Spinal cord (tissue), 9 donors: ENCODE measurements at regions not wholly inside any gene's neighbourhood (a gene's known extent, or its start where the extent isn't known, plus 50 kb on each side); places are given as distances from the start of the nearest gene placed in this dataset.

Experiments used
- DNase-seq, 6 donors: peaks; one replicate each; pipeline versions ENCODE4 v3.0.0 to v3.0.0-alpha.2; 2013 to 2015; ENCODE audit warnings: low spot score in 6 of 6, low read depth in 4 of 6
- H3K27ac ChIP-seq: one replicate; pipeline ENCODE4 v1.5.1; 2013; ENCODE audit warnings: low read depth, low read length, control low read depth
- H3K27me3 ChIP-seq: one replicate; pipeline ENCODE4 v1.6.1; 2013; ENCODE audit warnings: low read length; ENCODE audit not compliant: control insufficient read depth, insufficient read depth
- H3K36me3 ChIP-seq: one replicate; pipeline ENCODE4 v1.6.1; 2013; ENCODE audit warnings: low read length; ENCODE audit not compliant: control insufficient read depth, insufficient read depth
- H3K4me1 ChIP-seq: one replicate; pipeline ENCODE4 v1.6.1; 2013; ENCODE audit warnings: low read length; ENCODE audit not compliant: control insufficient read depth, insufficient read depth
- H3K4me3 ChIP-seq: one replicate; pipeline ENCODE4 v1.5.1; 2013; ENCODE audit warnings: low read depth, low read length, control low read depth
- H3K9me3 ChIP-seq: one replicate; pipeline ENCODE4 v1.6.1; 2013; ENCODE audit warnings: low read length; ENCODE audit not compliant: control insufficient read depth, insufficient read depth
- WGBS: methylation state at CpG from one replicate; pipeline ENCODE4 v1.1.5; 2013; ENCODE audit warnings: missing lambda C conversion rate; ENCODE audit not compliant: insufficient coverage; 5-methylcytosine and 5-hydroxymethylcytosine counted together
- donor health status: healthy.

GRCh38 chr13:64272681-64273080 is 2857.0 kb upstream of the PCDH20 start:
- no peak overlapping the region for H3K27ac ChIP-seq
- H3K9me3 ChIP-seq, result no peaks in the 10 kb centered on the region
- no peaks in the 10 kb centered on the region for H3K4me1 ChIP-seq
- H3K36me3 ChIP-seq, result no peaks in the 10 kb centered on the region
- H3K27me3 ChIP-seq, result no peaks in the 10 kb centered on the region
- no peak for DNase-seq
- no CpG with 5 or more reads among the region's 1 CpG for WGBS
- no peak overlapping the region for H3K4me3 ChIP-seq

DNA sequence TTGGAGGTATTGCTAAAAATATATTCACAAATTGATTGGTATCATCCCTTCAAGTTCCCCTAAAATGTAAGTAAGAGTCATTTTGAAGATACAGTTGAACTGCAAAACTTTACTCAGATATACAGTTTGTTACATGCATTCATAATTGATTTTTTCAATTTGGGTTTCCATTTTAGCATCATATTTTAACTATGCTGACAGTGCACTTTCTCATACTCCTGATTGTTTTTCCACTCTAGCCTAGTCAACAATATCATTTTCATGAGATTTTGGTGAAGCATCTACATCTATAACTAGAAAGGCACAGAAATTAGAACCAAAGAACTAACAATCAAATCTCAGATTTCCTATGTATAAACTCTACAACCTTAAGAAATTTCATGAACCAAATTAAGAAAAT is 2850.4 kb upstream of the PCDH20 start:
- Histone ChIP-seq H3K9me3 (peaks cover 3% of the 10 kb centered on the region), H3K36me3 (no peaks in the 10 kb centered on the region), H3K4me3 (no peak overlapping the region), H3K4me1 (no peaks in the 10 kb centered on the region), H3K27me3 (no peaks in the 10 kb centered on the region), H3K27ac (no peak overlapping the region)
- no peak for DNase-seq

DNA sequence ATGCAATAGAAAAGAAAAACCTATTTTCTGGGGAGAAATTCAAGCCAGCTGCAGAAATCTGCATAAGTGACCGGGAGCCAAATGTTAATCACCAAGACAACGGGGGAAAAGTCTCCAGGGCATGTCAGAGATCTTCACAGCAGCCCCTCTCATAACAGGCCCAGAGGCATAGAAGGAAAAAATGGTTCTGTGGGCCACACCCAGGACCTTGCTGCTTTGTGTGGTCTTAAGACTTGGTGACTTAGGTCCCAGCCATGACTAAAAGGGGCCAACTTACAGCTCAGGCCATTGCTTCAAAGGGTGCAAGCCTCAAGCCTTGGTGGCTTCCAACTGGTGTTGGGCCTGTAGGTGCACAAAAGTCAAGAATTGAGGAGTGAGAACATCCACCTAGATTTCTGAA is 2847.6 kb upstream of the PCDH20 start:
- no peaks in the 10 kb centered on the region for H3K4me1 ChIP-seq
- DNase-seq, result no peak
- no peaks in the 10 kb centered on the region for H3K27me3 ChIP-seq
- H3K27ac ChIP-seq, result no peak overlapping the region
- H3K36me3 ChIP-seq, result no peaks in the 10 kb centered on the region
- WGBS, result no CpG with 5 or more reads among the region's 2 CpGs
- H3K4me3 ChIP-seq, result no peak overlapping the region
- peaks cover 3% of the 10 kb centered on the region for H3K9me3 ChIP-seq

DNA sequence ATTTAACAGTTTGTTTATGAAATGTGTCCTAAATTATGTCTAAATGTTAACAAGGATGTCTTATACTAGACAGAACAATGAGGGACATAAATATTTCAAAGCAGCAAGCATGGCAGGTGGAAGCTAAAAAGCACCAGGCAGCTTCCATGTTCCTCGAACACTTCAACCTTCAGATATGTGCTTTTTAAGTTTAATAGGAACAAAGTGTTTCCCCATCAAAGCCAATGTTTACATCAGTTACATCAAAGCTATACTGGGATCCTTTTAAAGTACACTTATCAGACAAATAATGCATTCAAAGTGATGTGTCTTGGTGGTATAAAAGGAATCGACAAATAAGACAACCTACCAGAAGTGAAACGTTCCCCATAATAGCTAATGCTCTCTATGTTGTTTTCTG is 2841.1 kb upstream of the PCDH20 start:
- H3K9me3 ChIP-seq, result no peaks in the 10 kb centered on the region
- WGBS, result 40% methylated on average over 1 of the region's 3 CpGs
- H3K4me3 ChIP-seq, result no peak overlapping the region
- DNase-seq, result peak in 1 of 6 donors; percentile 15
- no peak overlapping the region for H3K27ac ChIP-seq
- no peaks in the 10 kb centered on the region for H3K27me3 ChIP-seq
- H3K4me1 ChIP-seq, result no peaks in the 10 kb centered on the region
- no peaks in the 10 kb centered on the region for H3K36me3 ChIP-seq

GRCh38 chr13:64255988-64256387 is 2840.3 kb upstream of the PCDH20 start:
- DNase-seq, result no peak
- Histone ChIP-seq H3K4me3 (no peak overlapping the region), H3K27ac (no peak overlapping the region), H3K9me3 (peaks cover 3% of the 10 kb centered on the region), H3K4me1 (no peaks in the 10 kb centered on the region), H3K27me3 (no peaks in the 10 kb centered on the region), H3K36me3 (no peaks in the 10 kb centered on the region)
- WGBS, result no CpG with 5 or more reads among the region's 1 CpG

GRCh38 chr13:64248371-64249065 is 2832.9 kb upstream of the PCDH20 start:
- DNase-seq, result no peak
- Histone ChIP-seq H3K27ac (no peak overlapping the region), H3K36me3 (no peaks in the 10 kb centered on the region), H3K4me1 (no peaks in the 10 kb centered on the region), H3K9me3 (peaks cover 3% of the 10 kb centered on the region), H3K27me3 (no peaks in the 10 kb centered on the region), H3K4me3 (no peak overlapping the region)

GRCh38 chr13:64239372-64239771 is 2823.7 kb upstream of the PCDH20 start:
- no peak overlapping the region for H3K4me3 ChIP-seq
- no peaks in the 10 kb centered on the region for H3K27me3 ChIP-seq
- H3K36me3 ChIP-seq, result no peaks in the 10 kb centered on the region
- H3K27ac ChIP-seq, result no peak overlapping the region
- H3K4me1 ChIP-seq, result no peaks in the 10 kb centered on the region
- DNase-seq, result no peak
- WGBS, result no CpG with 5 or more reads among the region's 2 CpGs
- no peaks in the 10 kb centered on the region for H3K9me3 ChIP-seq

- WGBS, result no CpG with 5 or more reads among the region's 4 CpGs
- no peak for DNase-seq
- Histone ChIP-seq H3K4me3 (no peak overlapping the region), H3K27ac (no peak overlapping the region), H3K9me3 (no peaks in the 10 kb centered on the region), H3K27me3 (no peaks in the 10 kb centered on the region), H3K4me1 (no peaks in the 10 kb centered on the region), H3K36me3 (no peaks in the 10 kb centered on the region)
These were observed 2818.6 kb upstream of the PCDH20 start for GRCh38 chr13:64234255-64234654.

GRCh38 chr13:64223016-64223415 is 2807.4 kb upstream of the PCDH20 start:
- Histone ChIP-seq H3K4me3 (no peak overlapping the region), H3K36me3 (no peaks in the 10 kb centered on the region), H3K27ac (no peak overlapping the region), H3K9me3 (no peaks in the 10 kb centered on the region), H3K4me1 (no peaks in the 10 kb centered on the region), H3K27me3 (no peaks in the 10 kb centered on the region)
- no CpG with 5 or more reads among the region's 3 CpGs for WGBS
- DNase-seq, result no peak

DNA sequence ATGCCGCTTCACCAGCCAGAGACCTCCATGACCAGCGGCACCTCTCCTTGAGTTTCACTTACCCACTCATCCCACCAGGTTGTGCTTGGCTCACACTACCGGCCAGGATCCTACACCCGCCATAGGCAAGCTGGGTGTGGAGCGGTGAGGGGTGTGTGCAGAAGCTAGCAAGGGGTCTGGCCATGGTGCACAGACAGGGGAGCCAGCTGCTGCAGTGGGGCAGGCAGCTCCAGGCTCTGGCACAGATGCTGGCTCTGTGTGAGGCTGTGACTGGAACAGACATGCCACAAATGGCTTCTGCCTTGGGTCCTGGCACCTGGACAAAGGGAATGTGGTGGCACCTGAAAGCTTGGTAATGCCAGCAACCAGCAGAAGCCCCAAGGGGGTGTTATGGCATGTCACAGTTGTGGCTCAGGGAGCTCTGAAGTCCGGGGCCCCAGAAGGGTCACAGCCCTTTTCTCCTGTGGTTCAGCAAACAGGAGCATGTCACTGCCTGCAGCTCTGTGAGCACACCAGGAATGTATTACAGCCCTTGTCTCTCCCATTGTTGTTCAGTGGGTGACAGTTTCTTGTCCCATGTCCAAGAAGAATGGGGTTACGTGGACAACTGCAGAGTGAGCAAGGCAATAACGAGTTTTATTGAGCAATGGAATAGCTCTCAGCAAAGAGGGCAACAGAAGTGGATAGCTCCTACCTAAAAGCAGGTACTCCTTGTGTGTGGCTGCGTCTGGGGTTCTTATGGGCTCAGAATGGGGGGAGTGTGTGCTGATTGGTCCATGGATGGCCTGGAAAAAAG is 2791.0 kb upstream of the PCDH20 start:
- Histone ChIP-seq H3K9me3 (no peaks in the 10 kb centered on the region), H3K4me1 (no peaks in the 10 kb centered on the region), H3K27ac (no peak overlapping the region), H3K27me3 (no peaks in the 10 kb centered on the region), H3K36me3 (no peaks in the 10 kb centered on the region), H3K4me3 (no peak overlapping the region)
- WGBS, result 90% methylated on average over 5 of the region's 9 CpGs
- no peak for DNase-seq
